Large intestine (tissue), 3 donors: ENCODE measurements at regions not wholly inside any gene's neighbourhood (a gene's known extent, or its start where the extent isn't known, plus 50 kb on each side); places are given as distances from the start of the nearest gene placed in this dataset.

ENCODE experiments used
- DNase-seq, 2 donors: peaks; one replicate each; pipeline versions ENCODE4 v3.0.0 to v3.0.0-alpha.2; 2013
- H3K27ac ChIP-seq: one replicate; pipeline ENCODE4 v1.5.1; 2013; ENCODE audit warnings: low read length
- H3K27me3 ChIP-seq: 2 replicates; pipeline ENCODE4 v1.6.1; 2013; ENCODE audit warnings: low read length; ENCODE audit not compliant: control insufficient read depth, insufficient read depth
- H3K36me3 ChIP-seq: 2 replicates; pipeline ENCODE4 v1.6.1; 2013; ENCODE audit warnings: low read length; ENCODE audit not compliant: control insufficient read depth, insufficient read depth
- H3K4me1 ChIP-seq: one replicate; pipeline ENCODE4 v1.6.1; 2013; ENCODE audit warnings: low read length; ENCODE audit not compliant: control insufficient read depth, insufficient read depth
- H3K4me3 ChIP-seq: one replicate; pipeline ENCODE4 v1.5.1; 2013; ENCODE audit warnings: low read length
- H3K9me3 ChIP-seq: one replicate; pipeline ENCODE4 v1.6.1; 2013; ENCODE audit warnings: mild to moderate bottlenecking, low read depth, low read length, moderate library complexity; ENCODE audit not compliant: control insufficient read depth
- WGBS: methylation state at CpG from one replicate; pipeline ENCODE4 v1.1.5; 2013; ENCODE audit warnings: low lambda C conversion rate; ENCODE audit not compliant: insufficient coverage; 5-methylcytosine and 5-hydroxymethylcytosine counted together

DNA sequence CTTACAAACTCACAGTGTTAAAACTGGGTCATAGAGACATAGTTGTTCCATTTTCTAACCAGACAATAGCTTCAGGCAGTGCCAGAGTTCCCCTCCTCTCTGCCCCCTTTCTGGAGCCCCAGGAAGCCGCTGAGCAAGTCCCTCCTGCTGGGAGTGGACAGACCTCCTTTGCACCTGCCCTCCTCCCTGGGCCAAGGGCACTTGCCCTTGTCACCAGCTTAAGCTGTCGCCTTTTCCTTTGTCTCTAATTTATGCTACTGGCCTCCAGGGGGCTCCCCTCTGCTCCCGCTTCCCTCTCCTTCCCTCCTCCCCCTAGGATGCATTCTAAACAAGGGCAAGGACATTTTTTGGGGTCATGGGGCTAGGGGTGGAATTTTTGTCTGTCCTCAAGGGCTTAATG, 182.4 kb downstream of the MIS18A start:
- no peaks in the 10 kb centered on the region for H3K36me3 ChIP-seq
- peaks cover 4% of the 10 kb centered on the region for H3K4me1 ChIP-seq
- H3K27ac ChIP-seq: no peak overlapping the region
- no peak overlapping the region for H3K4me3 ChIP-seq
- H3K9me3 ChIP-seq: peaks cover 8% of the 10 kb centered on the region
- DNase-seq: no peak
- WGBS: no CpG with 5 or more reads among the region's 3 CpGs
- no peaks in the 10 kb centered on the region for H3K27me3 ChIP-seq

DNA sequence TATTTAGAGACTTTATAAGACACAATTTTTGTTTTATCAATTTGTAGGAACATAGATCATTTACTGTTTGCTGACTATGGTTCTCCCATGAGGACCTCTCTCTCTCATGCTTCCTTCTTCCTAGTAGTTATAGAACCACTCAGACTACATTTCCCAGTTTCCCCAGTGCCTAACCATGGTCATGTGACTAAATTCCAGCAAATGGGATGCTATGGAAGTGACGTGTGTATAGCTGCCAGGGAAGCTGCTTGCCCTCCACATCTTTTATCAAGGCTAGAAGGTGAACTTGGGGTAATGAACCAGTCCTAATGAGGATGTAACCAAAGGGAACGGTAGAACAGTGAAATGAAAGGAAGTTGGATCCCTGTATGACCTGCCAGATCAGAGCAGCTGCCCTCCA, 184.0 kb downstream of the MIS18A start:
- no peaks in the 10 kb centered on the region for H3K27me3 ChIP-seq
- H3K4me1 ChIP-seq: peaks cover 16% of the 10 kb centered on the region
- no CpG with 5 or more reads among the region's 2 CpGs for WGBS
- no peak overlapping the region for H3K4me3 ChIP-seq
- H3K9me3 ChIP-seq: peaks cover 8% of the 10 kb centered on the region
- DNase-seq: peak in 1 of 2 donors; percentile 28
- no peak overlapping the region for H3K27ac ChIP-seq
- no peaks in the 10 kb centered on the region for H3K36me3 ChIP-seq

- WGBS: 80% methylated on average over 2 of the region's 7 CpGs
- no peak overlapping the region for H3K27ac ChIP-seq
- no peak for DNase-seq
- H3K4me3 ChIP-seq: no peak overlapping the region
- no peaks in the 10 kb centered on the region for H3K36me3 ChIP-seq
- peaks cover 19% of the 10 kb centered on the region for H3K4me1 ChIP-seq
- H3K27me3 ChIP-seq: no peaks in the 10 kb centered on the region
- H3K9me3 ChIP-seq: peaks cover 8% of the 10 kb centered on the region
Measured at GRCh38 chr21:32093646-32094462, 185.0 kb downstream of the MIS18A start.

GRCh38 chr21:32090956-32091355, 187.9 kb downstream of the MIS18A start:
- H3K27me3 ChIP-seq: no peaks in the 10 kb centered on the region
- no peaks in the 10 kb centered on the region for H3K36me3 ChIP-seq
- DNase-seq: peak; percentile 29 to 71
- H3K9me3 ChIP-seq: peaks cover 3% of the 10 kb centered on the region
- peak overlapping the region; percentile 53 for H3K27ac ChIP-seq
- H3K4me1 ChIP-seq: peaks cover 34% of the 10 kb centered on the region
- no CpG with 5 or more reads among the region's 3 CpGs for WGBS
- H3K4me3 ChIP-seq: no peak overlapping the region

- no peaks in the 10 kb centered on the region for H3K36me3 ChIP-seq
- H3K27ac ChIP-seq: peak overlapping the region; percentile 46
- H3K4me3 ChIP-seq: no peak overlapping the region
- 20% methylated on average over 1 of the region's 2 CpGs for WGBS
- peaks cover 3% of the 10 kb centered on the region for H3K9me3 ChIP-seq
- DNase-seq: peak; percentile 84 to 94
- peaks cover 37% of the 10 kb centered on the region for H3K4me1 ChIP-seq
- no peaks in the 10 kb centered on the region for H3K27me3 ChIP-seq
Measured at GRCh38 chr21:32089766-32090165, 189.1 kb downstream of the MIS18A start.

GRCh38 chr21:32088471-32088870, 190.4 kb downstream of the MIS18A start:
- no peak overlapping the region for H3K4me3 ChIP-seq
- H3K27me3 ChIP-seq: no peaks in the 10 kb centered on the region
- H3K27ac ChIP-seq: peak overlapping the region; percentile 46
- no peaks in the 10 kb centered on the region for H3K36me3 ChIP-seq
- H3K4me1 ChIP-seq: peaks cover 37% of the 10 kb centered on the region
- DNase-seq: no peak
- peaks cover 3% of the 10 kb centered on the region for H3K9me3 ChIP-seq

DNA sequence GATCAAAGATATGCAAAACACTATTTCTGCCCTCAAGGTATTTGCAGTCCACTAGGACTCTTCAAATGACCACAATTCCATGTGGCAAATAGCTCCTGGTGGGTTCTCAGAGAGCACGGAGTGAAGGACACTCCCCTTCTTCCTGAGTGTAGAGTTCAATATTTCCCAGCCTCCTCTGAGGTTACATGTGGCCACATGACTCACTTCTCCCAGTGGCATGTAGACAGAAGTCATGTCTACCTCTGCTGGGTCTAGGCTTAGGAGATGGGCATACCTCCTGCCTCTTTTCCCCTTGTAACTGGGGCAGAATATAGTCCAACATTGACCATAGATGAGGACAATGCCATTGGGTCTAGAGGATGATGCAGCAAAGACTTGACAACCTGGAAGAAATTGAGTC, 191.4 kb downstream of the MIS18A start:
- Histone ChIP-seq H3K27me3 (no peaks in the 10 kb centered on the region), H3K9me3 (no peaks in the 10 kb centered on the region), H3K36me3 (no peaks in the 10 kb centered on the region), H3K4me3 (no peak overlapping the region), H3K27ac (no peak overlapping the region), H3K4me1 (peaks cover 37% of the 10 kb centered on the region)
- no CpG with 5 or more reads among the region's 1 CpG for WGBS
- DNase-seq: peak in 1 of 2 donors; percentile 52

GRCh38 chr21:32083197-32083596, 195.7 kb downstream of the MIS18A start:
- Histone ChIP-seq H3K27me3 (no peaks in the 10 kb centered on the region), H3K4me1 (peaks cover 12% of the 10 kb centered on the region), H3K36me3 (no peaks in the 10 kb centered on the region), H3K9me3 (no peaks in the 10 kb centered on the region), H3K27ac (no peak overlapping the region), H3K4me3 (no peak overlapping the region)
- DNase-seq: no peak
- no CpG with 5 or more reads among the region's 2 CpGs for WGBS

DNA sequence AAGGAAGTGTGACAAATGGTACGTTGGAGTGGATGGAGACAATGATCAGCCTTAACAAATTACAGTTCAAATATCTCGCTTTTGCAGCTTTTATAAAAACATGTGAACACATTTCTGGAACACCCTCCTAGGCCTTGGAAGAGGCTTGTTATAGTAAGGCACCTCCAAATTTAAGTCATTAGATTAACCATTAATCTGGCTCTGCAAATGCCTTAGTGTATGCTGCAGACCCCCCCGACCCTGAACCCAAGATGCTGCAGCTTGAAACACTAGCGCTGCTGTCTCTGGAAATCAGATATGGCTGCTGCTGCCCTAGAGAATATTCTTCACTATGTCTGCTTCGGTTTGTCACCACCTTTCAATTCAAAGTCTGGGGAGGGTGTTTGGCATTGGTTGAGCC, 196.4 kb downstream of the MIS18A start:
- no peak for DNase-seq
- Histone ChIP-seq H3K4me3 (no peak overlapping the region), H3K27me3 (no peaks in the 10 kb centered on the region), H3K9me3 (no peaks in the 10 kb centered on the region), H3K4me1 (peaks cover 9% of the 10 kb centered on the region), H3K36me3 (no peaks in the 10 kb centered on the region), H3K27ac (no peak overlapping the region)
- 80% methylated on average over 1 of the region's 5 CpGs for WGBS

GRCh38 chr21:32073593-32073992, 200.8 kb downstream of the HUNK start:
- Histone ChIP-seq H3K4me1 (peaks cover 25% of the 10 kb centered on the region), H3K9me3 (no peaks in the 10 kb centered on the region), H3K27me3 (no peaks in the 10 kb centered on the region), H3K4me3 (no peak overlapping the region), H3K27ac (no peak overlapping the region), H3K36me3 (no peaks in the 10 kb centered on the region)
- no peak for DNase-seq
- no CpG with 5 or more reads among the region's 6 CpGs for WGBS

GRCh38 chr21:32073190-32073589, 200.4 kb downstream of the HUNK start:
- H3K27ac ChIP-seq: no peak overlapping the region
- H3K9me3 ChIP-seq: no peaks in the 10 kb centered on the region
- peaks cover 25% of the 10 kb centered on the region for H3K4me1 ChIP-seq
- H3K4me3 ChIP-seq: no peak overlapping the region
- H3K27me3 ChIP-seq: no peaks in the 10 kb centered on the region
- WGBS: 100% methylated on average over 1 of the region's 6 CpGs
- no peak for DNase-seq
- H3K36me3 ChIP-seq: no peaks in the 10 kb centered on the region
